NOMO-1 (cell line): ENCODE measurements at regions not wholly inside any gene's neighbourhood (a gene's known extent, or its start where the extent isn't known, plus 50 kb on each side); places are given as distances from the start of the nearest gene placed in this dataset.

Experiments
- DNase-seq, 2 experiments: peaks; one replicate each; lab custom pipeline; 2025; ENCODE audit not compliant: unreplicated experiment in 2 of 2; lab: John Stamatoyannopoulos, UW

DNA sequence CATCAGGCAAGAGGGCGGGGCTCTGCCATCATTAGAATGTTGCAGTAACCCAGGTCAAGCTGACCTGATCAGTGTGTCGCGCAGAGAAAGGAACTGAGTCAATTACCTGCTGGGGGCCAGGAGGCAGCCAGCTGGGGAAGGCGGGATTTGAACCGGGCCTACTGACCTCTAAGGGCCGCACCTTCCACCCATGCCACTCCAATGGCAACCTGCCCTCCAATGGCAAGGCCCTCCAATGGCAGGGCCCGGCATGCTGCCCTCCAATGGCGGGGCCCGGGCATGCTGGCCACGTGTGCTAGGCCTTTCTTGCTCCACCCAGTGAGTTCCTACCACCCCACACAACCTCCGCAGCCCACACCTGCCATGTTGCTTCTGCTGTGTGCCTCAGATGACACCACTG lies 407.6 kb downstream of the CTTN start:
- DNase-seq: no peak

DNA sequence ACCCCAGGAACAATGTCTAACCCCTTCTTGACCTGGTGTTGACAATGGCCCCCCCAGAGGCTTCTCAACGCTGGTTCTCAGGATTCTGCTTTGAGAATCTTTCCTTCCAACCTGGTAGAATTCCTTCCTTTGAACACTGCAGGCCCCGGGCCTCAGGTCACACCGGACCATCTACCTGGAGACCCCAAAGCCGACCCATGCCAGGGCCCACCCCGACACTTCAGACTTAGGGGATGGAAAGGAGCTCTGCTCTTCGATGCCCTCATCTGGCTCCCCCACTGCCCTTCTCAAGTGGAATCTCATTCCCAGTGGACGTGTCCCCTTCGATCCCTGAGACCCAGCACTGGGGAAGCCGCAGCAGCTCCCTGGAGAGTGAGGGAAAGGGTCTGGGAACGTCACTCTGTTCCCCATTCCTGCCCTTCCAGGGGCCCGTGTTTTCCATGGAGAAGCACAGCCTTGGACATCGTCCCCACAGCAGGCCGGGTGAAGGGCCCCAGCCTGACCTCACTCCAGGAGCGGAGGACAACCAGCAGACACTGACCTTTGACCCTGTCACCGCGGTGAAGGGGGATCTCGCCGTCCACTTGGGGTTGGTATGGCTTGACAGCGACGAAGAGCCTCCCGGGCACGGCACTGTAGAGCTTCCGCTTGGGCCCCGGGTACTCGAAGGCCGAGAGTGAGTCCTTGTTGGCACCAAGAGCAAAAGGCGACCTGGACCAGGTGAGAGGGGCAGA lies 408.3 kb downstream of the CTTN start:
- no peak for DNase-seq

GRCh38 chr11:70807195-70807543 lies 408.8 kb downstream of the CTTN start:
- no peak for DNase-seq

- DNase-seq: no peak
Observed at GRCh38 chr11:70808686-70809375, 410.5 kb downstream of the CTTN start.

DNA sequence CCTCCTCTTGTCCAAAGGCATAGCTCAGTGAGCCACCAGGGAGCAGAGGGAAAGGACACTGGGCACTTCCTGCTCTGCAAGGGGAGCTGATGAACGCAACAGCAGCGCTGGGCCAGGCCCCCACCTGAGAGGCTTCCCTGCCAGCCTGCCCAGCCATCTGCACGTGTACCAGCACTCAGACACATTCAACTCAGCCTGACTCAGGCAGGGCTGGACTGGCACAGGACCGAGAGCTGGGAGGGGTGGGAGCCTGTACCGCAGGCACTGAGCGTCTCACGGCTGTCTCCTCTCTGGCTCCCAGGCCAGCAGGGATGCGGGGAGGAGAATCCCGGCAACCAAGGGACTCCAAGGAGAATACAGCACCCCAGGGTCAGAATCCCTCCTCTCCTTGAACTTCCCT lies 411.8 kb downstream of the CTTN start:
- DNase-seq: no peak

DNA sequence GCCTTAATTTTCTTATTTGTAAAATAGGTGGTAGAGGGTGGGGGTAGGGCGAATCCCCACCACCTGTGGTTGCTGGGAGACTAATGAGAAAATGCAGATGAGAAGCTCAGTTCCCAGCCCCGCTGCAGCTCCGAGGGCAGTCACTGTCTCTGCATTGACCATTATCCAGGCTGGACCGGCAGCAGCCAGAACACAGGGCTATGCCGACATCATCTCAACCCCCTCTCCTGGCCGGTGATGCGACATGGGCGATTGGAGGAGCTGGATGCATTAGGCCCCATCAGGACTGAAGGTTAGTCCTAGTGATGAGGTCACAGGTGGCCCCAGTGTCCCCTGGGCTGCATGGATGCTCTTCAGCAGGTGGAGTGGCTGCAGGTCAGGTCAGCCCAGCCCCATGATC lies 412.4 kb downstream of the CTTN start:
- no peak for DNase-seq

- DNase-seq: no peak
Observed at GRCh38 chr11:70811483-70811882, 413.2 kb downstream of the CTTN start.

DNA sequence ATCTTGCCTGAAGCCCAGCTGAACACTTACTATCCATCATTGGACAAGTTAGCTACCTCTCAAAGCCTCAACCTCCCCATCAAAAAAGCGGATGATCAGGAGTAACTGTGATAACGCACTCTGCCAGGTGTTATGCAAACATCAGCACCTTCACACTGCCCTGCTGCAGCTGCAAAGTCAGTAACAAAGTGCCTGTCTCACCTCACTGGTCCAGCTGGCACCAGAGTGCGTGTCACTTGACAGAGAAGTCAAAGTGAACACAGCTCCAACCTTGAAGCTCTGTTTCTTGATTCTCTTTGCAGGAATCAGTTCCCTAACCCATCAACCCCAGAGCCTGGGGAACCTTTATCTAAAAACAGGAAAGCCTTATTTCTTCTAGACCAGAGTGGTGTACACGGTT lies 413.6 kb downstream of the CTTN start:
- DNase-seq: no peak

DNA sequence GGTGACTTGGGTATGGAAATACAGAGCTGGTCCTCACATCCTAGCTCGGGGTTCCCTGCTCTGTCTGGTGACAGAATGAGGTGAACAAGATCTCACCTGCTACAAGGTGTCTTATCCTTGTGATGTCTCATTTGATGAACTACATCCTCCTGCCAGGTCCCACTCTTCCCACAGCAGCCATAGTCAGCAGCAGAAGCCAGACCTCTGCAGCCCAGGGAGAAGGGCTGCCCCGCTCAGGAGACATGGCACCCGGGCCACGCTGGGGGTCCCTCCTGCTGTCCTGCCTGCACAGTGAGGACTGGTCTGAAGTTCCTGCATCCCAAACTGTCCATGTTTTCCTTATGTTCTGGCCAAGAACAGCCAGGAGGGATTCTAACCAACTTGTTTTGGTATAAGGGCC lies 414.1 kb downstream of the CTTN start:
- no peak for DNase-seq

DNA sequence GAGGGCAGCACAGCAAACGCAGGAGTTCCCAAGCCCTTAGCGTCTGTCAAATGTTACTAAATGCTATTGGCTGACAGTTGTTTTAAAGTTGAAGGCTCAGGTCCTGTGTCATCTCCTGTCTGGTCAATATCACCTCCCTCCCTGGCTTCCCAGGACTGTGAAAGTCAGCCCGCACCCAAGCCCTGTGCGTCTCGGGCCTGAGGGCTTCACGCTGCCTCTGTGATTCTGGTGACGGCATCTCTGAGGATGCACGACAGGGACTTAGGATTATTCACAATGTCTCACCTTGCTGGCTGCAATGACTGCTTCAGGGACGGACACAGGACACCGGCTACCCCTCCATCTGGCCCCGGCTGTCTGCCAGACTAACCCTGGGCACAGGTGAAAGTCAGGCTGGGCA lies 415.3 kb downstream of the CTTN start:
- no peak for DNase-seq

DNA sequence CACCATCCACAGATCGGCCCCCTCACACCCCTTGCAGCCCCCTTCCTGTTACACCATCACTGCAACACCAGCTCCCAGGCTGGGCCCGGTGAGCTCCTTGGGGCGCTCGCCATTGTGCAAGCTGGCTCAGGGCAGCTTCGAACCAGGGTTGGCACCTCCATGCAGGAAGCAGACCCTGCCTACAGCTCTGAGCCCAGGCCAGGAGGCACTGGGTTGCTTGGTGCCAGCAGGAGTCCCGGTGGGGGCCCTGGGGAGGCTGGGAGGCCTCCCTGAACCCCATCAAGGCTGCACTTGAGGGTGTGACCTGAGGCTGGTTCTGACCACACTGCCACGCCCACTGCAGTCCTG lies 417.1 kb downstream of the CTTN start:
- DNase-seq: no peak

GRCh38 chr11:70816156-70816678 lies 417.9 kb downstream of the CTTN start:
- DNase-seq: no peak

- no peak for DNase-seq
Observed at GRCh38 chr11:70818351-70818750, 420.0 kb downstream of the CTTN start.

GRCh38 chr11:70819022-70819421 lies 420.7 kb downstream of the CTTN start:
- no peak for DNase-seq

- DNase-seq: no peak
Observed at GRCh38 chr11:70820311-70820710, 422.0 kb downstream of the CTTN start.

DNA sequence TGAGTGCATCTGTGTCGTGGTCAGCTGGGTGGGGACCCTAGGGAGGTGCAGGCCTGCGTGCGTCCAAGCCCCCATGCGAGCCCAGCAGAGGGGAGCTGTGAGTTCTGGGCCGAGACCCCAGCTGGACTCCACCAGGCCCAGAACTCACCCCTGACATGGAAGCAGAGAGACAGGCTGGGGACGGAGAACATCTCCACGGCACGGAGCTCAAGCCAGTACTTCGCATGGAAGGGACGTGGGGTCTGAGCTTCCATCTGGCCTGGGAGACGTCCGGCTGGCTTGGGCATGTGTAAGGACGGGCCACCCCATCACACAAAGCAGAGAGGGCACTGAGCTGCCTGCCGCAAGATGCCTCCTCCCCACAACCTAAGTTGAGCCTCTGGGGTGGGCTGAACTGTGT lies 422.4 kb downstream of the CTTN start:
- no peak for DNase-seq

DNA sequence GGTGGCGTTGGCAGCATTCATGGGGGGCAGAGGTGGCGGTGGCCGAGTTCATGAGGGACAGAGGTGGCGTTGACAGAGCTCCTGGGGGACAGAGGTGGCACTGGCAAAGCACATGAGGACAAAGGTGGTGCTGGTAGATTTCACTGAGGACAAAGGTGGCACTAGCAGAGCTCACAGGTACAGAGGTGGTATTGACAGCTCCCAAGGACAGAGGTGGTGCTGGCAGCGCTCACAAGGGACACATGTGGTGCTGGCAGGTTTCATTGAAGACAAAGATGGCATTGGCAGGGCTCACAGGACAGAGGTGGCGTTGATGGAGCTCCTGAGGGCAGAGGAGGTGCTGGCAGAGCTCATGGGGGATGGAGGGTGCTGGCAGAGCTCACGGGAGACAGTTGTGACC lies 425.4 kb downstream of the CTTN start:
- no peak for DNase-seq

DNA sequence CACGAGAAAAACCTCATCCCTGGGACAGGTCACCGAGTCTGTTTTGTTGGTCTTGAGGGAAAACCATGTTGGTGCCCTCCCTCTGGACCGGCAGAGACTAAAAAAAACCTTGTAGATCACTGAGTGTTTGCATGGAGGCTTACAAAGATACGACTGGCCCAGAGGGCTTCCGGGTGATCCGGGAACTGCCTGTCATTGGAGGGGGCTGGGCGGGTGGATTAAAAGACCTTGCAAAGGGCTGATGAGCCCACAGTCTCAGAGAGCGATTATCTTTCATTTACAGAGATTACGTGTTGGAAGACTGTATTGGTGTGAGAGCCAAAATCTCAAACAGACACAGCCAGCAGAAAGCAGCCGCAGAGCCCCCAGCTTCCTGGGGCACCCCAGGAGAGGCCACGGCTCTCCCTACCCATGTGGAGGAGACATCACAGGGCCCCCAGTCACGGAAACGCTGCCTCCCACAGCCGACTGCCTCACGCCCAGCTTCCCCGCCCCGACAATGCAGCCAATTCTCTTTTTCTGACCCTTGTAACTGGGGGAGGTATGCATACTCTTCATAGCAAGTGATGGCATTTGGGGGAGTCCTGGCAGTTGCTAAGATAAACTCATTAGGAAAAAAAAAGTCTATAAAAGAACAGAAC lies 426.4 kb downstream of the CTTN start:
- no peak for DNase-seq

DNA sequence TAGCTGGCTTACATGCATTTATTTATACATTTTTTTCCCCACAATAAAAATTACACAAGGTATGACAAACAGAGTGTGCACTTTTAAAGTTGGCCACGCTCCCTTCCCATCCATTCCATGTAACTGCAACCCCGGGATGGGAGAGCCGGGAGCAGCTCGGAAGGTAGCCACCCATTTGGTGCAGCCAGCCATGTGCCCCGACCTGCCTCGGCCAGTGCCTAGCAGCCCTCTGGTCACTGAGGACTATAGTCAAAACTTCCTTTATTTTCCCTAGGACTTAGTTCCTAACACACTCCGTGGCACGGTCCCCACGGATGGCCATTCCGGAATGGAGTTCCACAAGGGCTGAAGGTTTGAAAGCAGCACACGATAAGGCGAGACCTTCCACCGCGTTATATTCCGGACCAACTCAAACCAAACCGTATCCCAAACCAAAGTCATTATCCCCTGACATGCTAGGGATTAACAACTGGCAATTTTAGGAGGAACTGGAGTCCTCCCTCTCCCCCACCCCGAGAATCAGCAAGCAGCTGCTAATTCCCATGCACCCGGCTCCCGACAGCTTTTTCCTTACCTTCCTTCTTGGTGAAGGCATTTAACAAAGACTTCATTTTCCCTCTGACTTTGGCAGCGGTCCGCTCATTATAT lies 426.4 kb downstream of the SHANK2 start:
- no peak for DNase-seq

GRCh38 chr11:70826541-70827335 lies 425.6 kb downstream of the SHANK2 start:
- no peak for DNase-seq

- no peak for DNase-seq
Observed at GRCh38 chr11:70828593-70829082, 423.7 kb downstream of the SHANK2 start.
